GM21723 (cell line): ENCODE measurements at regions not wholly inside any gene's neighbourhood (a gene's known extent, or its start where the extent isn't known, plus 50 kb on each side); places are given as distances from the start of the nearest gene placed in this dataset.
"Not testable (repeated sequence)": the region's sequence is repeated elsewhere in the genome, so short reads cannot be mapped to it uniquely, and the experiment has no call there.

Source experiments
- ATAC-seq: cut with Tn5 transposase; IDR thresholded peaks from one replicate; pipeline ENCODE4 v1.9.1; 2021; ENCODE audit warnings: mild to moderate bottlenecking, moderate library complexity; ENCODE audit not compliant: unreplicated experiment

DNA sequence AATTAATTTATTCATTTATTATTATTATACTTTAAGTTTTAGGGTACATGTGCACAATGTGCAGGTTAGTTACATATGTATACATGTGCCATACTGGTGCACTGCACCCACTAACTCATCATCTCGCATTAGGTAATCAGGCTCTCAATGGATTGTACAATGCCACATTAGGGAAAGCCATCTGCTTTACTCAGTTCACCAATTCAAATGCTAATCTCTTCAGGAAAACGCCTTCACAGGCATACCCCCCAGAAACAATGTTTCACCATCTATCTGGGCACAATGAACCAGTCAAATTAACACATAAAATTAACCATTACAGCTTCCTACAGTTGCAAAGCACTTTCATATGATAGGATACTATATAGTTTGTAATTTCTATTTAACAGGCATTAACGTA lies 84.8 kb upstream of the DNAJC10 start:
- no peak for ATAC-seq

DNA sequence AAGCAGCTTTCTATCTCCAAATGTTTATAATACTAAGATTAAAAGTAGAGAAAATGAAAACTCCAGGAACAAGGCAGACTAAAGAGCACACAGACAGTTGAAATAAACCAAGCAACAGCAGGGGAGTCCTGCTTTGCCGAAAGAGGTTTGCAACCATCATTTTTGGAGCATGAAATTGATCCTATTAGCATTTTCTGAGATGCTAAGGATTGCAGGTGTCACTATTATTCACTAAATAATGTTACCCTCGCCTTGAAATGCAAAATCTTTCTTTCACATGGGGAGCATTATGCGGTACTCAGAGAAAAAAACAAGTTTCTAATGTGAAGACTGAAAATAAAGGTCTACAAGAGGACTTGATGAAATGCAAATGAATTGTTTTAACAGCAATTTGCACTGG lies 81.7 kb upstream of the DNAJC10 start:
- ATAC-seq = no peak

DNA sequence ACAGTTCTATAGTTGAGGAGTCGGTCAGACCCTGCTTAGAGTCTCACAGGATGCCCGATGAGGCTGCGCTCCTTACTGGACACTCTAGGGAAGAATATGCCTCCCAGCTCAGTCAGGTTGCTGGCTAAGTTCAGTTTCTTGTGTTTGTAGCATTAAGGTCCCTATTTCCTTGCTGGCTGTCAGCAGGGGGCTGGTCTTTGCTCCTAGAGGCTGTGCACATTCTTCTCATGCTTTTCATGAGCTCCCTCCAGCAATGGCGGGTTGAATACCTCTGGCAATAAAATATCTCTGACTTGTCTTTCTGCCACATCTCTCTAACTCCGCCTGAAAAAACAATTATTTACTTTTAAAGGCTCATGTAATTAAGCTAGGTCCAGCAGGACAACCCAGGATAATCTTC lies 79.4 kb upstream of the DNAJC10 start:
- no peak for ATAC-seq

DNA sequence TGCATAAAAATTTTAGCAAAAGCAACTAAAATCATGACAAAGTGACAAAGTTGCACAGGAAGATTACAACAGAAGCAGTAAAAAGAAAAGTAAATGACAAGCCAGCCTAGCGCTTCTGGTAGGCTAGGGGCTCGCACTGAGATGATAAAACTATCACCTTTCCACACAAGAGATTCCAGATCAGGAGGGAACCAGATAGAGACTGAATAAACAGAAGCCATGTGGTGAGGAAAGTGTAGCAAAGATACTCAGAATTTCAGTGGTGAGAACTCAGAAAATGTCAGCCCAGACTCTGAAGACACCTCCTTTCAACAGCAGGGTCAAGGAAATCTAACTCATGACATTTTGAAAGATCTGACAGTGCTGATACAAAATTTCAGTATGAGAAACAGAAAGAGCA lies 77.4 kb upstream of the DNAJC10 start:
- no peak for ATAC-seq

DNA sequence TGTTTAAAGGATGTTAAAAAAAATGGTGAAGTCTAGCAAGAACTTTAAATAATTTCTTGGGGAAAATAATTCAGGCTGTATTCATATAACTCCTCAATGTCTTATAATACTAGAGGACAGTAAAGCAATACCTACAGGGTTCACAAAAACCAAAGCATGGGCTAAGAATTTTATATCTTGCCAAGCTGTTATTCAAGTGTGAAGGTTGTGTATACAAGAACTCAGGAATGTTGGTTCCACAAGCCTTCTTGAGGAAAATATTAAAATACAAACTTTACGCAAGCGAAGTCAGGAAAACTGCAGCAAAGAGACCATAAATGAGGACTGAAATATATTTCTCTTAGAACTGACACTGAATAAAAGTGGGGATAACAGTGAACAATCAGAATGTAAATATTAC lies 76.1 kb upstream of the DNAJC10 start:
- no peak for ATAC-seq

DNA sequence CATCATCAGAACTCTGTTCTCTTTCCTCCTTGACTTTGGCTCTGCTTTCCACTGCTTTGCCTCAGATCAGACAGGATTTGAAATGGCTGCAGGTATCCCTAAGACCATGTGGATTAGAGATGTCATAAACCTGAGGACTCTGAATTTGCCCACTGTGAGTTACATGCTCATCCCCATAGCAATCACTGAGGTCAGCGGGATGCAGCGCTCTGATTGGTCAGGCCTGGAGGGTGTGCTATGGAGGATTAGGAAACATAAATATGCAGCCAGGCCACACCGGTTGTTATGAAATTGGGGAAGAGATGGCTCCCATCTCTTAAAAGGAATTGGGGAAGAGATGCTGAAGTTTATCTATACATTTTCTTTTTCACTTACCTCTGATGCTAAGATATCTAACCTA lies 73.7 kb upstream of the DNAJC10 start:
- peak; percentile 100 for ATAC-seq

DNA sequence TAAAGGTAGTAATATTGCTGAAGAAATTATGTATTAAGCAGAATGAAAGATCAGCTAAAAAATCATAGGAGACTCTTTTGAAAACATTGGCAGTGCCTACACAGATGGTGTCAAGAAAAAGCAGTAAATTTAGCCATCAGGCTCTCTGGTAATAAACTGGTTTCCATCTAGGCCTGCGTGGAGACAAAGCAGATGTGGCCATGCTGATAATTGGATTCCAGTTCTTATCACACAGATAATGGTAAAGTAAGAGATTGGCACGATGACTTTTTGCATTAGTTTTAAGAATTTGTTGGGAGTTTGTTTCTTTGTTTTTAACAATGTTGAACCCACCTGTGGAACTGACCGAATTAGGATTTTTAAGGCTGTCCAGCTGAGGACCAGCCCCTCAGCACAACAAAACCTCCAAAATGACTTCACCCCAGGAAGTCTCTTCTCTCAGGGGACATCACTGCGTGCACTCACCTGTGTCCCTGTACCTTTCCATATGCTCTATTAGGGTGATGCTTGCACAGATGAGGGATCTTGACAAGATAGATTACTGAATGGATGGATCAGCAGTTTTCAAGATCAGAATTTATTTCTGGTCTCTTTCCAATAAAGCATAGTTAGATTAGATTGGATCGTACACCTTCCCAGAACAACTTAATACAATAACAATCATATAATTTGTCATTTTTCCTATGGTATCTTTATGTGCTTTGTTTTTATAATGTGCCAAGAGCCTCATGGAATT lies 69.1 kb upstream of the DNAJC10 start:
- no peak for ATAC-seq

DNA sequence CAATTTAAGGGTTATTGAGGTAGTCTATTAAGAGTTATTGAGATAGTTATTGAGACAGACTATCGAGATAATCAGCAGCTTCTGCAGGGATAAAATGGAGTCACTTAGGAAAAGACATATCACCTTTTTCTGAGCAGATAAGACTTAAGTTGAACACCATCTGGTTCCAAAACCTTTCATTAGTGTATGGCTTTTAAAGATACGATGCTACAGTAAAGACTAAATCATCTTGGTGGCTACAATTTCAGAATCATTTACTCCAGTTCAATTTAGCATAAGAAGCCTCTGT lies 68.6 kb upstream of the DNAJC10 start:
- ATAC-seq = no peak

DNA sequence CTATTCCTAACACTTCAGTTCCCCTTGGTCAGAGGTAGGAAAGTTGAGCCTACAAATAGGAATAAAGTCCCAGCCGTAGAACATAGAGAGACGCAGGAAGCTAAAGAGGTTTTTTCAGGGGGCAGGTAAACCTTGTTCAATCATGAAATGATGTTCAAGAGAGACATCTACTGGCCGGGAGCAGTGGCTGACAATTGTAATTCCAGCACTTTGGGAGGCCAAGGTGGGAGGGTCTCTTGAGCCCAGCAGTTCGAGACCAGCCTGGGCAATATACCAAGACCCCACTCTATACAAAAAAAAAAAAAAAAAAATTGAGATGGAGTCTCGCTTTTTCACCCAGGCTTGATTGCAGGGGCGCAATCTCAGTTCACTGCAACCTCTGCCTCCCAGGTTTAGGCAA lies 66.7 kb upstream of the DNAJC10 start:
- no peak for ATAC-seq

DNA sequence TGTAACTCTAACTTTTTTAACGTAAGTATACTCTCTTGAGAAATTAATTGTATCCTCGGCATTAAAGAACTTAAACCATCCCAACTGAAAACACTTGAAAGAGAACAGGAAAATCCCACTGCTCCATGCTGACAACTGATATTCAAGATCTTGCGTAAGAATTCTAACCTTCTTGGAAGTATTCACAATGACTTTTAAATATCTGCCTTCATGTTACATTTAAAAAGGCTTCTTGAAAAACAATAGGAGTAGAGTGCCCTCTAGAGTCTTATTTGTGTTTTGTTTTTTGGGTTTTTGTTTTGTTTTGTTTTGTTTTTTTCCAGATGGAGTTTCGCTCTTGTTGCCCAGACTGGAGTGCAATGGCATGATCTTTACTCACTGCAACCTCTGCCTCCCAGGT lies 65.4 kb upstream of the DNAJC10 start:
- ATAC-seq = no peak

DNA sequence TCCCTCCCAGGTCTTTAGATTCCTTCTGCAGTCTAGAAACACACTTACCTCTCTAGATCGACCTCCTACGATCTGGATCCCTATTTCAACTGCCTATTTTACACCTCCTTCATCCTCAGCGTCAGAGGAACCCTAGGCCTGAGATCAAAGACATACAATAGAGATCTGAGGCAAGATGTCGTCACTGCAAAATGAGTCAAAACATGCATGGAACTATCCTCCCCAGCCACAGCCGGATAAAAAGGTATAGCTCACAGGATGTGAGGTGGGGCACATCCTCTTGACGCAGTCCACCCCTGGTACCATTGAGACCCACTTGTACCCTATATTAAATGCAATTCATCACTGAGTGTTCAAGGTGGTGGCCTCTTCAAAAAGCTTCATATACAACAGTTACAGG lies 63.7 kb upstream of the DNAJC10 start:
- ATAC-seq = no peak

DNA sequence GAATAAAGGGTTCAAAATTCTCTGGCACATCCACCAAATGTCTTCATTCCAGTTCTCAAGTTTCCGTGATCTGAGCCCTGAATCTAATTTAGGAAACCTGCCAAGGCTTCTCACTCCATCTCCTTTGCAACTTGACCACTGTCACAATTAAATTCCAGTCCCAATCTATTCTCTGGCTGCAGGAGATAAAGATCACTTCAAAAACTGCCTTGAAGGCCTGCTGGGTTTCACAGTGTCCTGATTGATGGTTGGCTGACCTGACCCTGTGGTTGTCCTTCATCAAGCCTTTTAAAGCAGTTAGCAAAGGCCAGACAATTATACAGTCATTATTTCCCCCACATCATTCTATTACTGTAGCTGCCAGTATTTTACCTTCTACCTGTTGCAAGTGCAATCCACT lies 60.3 kb upstream of the DNAJC10 start:
- no peak for ATAC-seq

DNA sequence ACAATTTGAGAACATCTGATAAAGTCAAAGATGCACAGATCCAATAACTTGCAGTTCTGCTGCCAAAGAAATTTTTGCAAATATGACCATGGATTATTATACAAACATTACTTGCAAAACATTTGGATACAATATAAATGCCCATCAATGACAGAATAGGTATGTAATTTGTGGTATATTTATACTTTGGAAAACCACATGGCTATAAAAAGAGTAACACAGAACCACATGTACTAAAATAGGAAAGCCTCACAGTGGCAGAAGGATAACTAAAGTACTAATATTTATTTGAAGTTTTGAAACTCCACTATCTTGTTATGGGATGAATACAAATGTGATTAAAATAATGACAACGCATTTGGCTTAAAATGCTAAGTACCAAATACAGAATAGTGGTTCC lies 51.8 kb upstream of the DNAJC10 start:
- no peak for ATAC-seq

DNA sequence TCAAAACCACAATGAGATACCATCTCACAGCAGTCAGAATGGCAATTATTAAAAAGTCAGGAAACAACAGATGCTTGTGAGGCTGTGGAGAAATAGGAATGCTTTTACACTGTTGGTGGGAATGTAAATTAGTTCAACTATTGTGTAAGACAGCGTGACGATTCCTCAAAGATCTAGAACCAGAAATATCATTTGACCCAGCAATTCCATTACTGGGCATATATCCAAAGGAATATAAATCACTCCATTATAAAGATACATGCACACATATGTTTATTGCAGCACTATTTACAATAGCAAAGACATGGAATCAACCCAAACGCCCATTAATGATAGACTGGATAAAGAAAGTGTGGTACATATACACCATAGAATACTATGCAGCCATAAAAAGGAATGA lies 50.6 kb upstream of the DNAJC10 start:
- not testable (repeated sequence) for ATAC-seq
